ENCODE measurements at regions not wholly inside any gene's neighbourhood (a gene's known extent, or its start where the extent isn't known, plus 50 kb on each side); places are given as distances from the start of the nearest gene placed in this dataset.

DNA sequence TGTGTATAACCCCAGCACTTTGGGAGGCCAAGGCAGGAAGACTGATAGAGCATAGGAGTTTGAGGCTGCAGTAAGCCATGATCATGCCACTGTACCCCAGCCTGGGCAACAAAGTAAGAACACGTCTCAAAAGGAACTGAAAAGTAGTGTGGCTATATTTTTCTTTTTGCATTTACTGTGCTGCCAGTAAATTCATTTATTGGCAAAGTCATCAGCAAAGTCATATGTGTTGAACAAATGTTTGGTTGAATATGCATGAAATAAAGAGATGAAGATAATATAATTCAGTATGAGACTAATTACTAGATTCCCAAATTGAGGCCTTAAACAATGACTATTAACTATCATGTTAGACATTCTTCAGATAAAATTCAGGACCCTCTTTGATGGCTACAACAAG is 829.1 kb downstream of the PCDH7 start:
- TF ChIP-seq POLR2AphosphoS5 (IDR thresholded peaks at IDR 0.05; ENCODE audit: low read depth, low read length) = no peak
- TF ChIP-seq POLR2A (IDR thresholded peaks at IDR 0.05; ENCODE audit: low read depth, low read length) = no peak
- no peak for TF ChIP-seq TAF1 (IDR thresholded peaks at IDR 0.05; ENCODE audit: borderline replicate concordance, low read depth, low read length)
